Eye (tissue), 1 donor: ENCODE measurements at regions not wholly inside any gene's neighbourhood (a gene's known extent, or its start where the extent isn't known, plus 50 kb on each side); places are given as distances from the start of the nearest gene placed in this dataset.
"Not testable (repeated sequence)": the region's sequence is repeated elsewhere in the genome, so short reads cannot be mapped to it uniquely, and the experiment has no call there.

Source experiments
- DNase-seq: peaks from one replicate; pipeline ENCODE4 v3.0.0-alpha.2; 2015

- DNase-seq, result no peak
Measured at GRCh38 chrX:28408017-28408723, 179.1 kb upstream of the IL1RAPL1 start.

DNA sequence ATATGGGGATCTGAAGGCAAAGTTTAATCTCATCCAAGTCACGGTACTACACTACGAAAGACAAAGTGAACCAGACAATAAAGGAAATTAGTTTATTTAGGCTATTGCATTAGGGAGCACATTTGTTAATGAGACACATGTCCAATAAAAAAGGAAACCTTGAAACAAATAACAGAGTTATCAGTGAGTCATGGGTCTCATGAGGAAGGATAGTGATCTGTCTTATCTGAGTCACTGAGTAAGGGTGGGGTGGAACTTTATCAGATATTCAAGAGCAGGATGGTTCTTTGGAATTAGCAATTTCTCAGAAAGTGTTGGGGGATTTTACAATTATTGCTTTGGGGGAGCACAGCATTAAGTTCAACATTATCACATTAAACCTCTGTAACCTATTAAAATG lies 188.9 kb upstream of the IL1RAPL1 start:
- no peak for DNase-seq

- no peak for DNase-seq
Measured at GRCh38 chrX:28391528-28391927, 195.7 kb upstream of the IL1RAPL1 start.

GRCh38 chrX:28379103-28379502 lies 208.1 kb upstream of the IL1RAPL1 start:
- DNase-seq, result no peak

GRCh38 chrX:28367649-28368048 lies 219.6 kb upstream of the IL1RAPL1 start:
- not testable (repeated sequence) for DNase-seq

DNA sequence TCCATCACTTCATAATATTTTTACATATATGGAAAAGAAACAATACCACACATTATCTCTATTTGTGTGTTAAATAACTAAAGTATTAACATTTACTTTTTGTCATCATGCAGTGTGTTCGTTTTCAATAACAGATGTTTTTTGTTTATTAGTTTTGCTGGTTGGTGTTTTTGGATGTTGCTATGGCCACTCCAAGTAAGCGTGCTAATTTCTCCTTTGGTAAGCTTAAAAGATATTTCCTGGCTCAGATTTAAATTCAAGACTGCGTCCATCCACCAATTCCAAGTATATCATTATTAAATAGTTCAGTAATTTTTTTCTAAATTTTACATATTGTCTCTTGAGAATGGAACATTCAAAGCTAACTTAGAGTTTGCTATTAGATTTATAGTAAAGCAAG lies 235.4 kb upstream of the IL1RAPL1 start:
- DNase-seq, result no peak

DNA sequence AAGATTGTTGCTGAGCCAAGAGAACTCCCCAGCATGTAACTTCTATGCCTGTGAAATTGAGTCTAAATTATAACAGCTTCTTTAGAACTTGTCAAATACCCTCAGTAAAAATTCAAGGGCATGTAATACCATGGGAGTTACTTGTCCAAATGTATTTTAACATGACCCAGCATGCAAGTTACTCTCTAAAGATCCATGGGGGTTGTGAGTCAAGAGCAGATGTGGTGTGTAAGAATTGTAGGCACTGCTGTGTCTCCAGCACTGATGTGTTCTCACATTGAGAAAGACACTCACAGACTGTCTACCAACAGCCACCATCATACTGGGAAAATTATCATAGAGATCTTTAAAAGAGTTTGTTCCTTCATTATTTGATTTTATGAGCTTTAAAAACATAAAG lies 237.4 kb upstream of the IL1RAPL1 start:
- DNase-seq, result no peak

- DNase-seq, result no peak
Measured at GRCh38 chrX:28347476-28347875, 239.8 kb upstream of the IL1RAPL1 start.

GRCh38 chrX:28329156-28329555 lies 258.1 kb upstream of the IL1RAPL1 start:
- DNase-seq, result no peak

DNA sequence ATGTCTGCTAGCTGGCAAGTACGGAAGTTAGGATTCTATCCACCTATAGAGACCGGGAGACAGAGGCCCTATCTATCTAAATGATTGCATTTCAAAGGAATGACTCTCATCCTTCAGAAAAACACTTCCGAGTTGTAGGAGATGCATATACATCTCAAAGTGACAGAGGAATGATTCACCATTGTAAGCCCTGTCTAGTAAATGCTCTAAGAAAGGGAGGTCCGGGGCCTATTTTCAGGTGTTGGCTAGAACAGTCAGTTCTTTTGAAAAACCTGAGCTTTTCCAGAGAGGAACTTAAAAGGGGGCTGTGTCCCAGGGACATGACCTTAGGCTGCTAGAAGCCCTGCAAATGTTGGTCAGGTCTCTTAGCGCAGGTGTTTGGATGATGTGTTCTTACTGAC lies 262.9 kb upstream of the IL1RAPL1 start:
- DNase-seq, result no peak

DNA sequence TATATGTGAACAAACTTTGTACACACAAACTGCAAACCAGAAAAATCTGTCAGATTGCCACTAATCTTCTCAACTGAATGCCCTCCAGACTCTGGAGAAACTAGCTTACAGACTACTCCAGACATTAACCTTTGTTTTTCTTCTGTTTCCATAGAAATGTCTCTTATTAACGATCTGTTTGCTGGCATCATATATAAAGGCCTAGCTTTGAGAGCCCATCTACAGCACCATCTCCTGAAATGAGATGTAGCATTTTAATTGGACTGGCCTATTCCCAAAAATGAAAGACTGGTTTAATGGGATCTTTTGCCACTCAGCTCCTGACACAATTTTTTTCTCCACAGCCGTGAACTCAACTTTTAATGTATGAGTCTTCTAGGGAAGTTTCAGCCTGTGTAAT lies 266.0 kb upstream of the IL1RAPL1 start:
- no peak for DNase-seq

- DNase-seq, result no peak
Measured at GRCh38 chrX:28312965-28313364, 274.3 kb upstream of the IL1RAPL1 start.

GRCh38 chrX:28312259-28312658 lies 275.0 kb upstream of the IL1RAPL1 start:
- DNase-seq, result no peak

DNA sequence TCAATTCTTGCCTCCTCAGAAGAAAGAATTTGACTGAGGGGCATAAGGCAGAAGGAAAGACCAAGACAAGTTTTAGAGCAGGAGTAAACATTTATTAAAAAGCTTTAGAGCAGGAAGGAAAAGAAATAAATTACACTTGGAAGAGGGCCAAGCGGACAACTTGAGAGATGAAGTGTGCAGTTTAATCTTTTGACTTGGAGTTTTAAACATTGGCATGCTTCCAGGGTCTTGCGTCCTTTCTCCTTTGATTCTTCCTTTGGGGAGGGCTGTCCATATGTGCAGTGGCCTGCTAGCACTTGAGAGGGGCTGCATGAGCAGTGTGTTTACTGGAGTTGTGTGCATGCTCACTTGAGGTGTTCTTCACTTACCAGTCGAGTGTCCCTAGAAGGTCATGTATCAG lies 275.8 kb upstream of the IL1RAPL1 start:
- peak; percentile 1 for DNase-seq

DNA sequence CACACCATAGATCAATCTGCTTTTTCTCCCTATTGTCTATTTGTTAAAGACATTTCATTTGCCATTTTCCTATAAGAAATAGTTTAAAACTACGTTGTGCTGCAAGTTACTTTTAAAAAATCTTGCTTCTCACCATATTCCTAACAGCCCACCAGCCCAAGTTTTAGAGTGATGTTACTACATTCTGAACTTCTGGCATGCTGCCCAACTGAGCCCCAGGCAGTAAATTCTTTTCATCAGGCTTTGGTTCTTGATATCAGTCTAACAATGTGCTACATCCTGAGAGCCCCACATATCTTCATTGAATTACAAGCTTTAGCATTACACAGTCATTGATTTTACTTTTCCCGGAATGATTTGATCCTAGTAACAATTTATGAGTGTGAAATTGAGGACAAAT lies 283.8 kb upstream of the IL1RAPL1 start:
- DNase-seq, result peak; percentile 1

DNA sequence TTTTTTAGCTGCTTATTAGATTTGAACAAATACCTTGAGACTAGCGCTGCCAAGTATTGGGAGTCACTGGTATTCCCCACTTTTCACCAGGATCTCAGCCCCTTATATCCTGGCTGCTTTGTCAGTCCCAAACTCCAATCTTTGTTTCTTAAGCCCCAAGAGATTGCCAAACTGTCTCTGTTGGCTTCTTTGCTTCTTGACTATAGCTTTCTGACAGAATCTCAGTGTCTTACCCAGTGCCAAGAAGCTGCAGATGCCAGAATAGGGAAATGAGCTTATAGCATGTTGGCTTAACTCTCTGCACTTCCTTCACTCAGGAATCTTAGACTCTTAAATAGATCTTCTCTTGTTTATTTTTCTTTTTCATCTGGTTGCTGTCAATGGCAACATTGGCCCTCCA lies 297.5 kb upstream of the DCAF8L1 start:
- DNase-seq, result no peak

DNA sequence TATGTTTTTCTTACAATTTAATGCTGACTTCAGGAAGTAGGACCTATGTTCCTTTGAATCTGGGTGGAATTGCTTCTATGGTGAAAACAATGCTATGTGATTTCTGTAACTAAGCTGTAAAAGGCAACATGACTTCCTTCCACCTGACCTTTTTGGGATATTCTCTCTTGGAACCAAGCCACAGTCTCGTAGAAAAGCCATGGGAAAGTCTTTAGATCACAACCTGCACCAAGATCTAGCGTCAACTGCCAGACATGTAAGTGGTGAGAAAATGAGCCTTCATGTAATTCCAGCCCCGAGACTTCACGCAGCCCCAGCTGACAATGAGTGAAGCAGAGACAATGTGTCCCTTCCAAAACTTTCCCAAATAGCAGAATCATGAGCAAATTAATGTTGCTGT lies 297.0 kb upstream of the DCAF8L1 start:
- DNase-seq, result no peak

DNA sequence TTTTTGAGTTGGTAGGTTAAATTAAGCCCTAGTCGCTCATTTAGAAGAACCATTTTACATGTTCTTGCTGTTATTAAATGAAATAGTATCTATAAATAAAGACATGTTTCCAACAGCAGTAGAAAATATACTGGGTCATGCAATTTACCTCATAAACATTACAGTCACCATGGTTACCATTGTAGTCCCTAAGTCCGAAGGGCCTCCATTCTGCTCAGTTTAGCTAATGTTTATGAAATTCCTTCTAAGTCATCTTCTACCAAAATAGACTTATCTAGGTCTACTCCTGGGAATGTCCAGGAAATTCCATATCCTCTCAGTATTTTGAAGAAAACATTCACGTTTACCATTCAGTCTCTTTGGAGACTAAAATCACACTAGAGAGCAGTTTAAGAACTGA lies 292.5 kb upstream of the DCAF8L1 start:
- peak; percentile 1 for DNase-seq

DNA sequence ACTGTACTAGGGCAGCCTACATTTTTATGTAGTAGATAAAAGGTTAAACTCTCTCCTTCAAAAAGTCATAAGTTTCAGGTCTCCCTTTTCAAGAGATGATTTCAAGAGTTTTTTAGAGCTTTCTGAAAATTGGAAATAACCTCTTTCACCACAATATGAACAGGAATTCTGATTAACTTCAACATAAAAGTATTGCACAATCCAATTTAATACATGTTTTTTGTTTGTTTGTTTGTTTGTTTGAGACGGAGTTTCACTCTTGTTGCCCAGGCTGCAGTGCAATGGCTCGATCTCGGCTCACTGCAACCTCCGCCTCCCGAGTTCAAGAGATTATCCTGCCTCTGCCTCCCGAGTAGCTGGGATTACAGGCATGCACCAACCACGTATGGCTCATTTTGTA lies 265.4 kb upstream of the DCAF8L1 start:
- no peak for DNase-seq

DNA sequence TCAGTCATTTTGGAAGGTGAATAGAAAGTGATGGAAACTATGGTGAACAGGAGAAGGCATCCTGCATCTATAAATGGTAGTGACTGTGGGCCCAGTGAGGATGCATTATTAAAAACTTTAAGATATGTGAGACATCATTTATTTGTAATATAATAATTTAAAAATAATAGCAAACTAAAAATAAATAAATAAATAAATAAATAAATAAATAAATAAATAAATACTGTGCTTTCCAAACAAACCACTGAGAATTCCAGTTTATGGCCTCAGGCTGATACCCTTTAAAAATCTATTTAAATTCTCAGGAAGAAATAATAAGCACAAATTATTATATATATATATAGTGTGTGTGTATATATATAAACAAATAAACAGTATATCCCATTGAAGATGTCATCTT lies 248.0 kb upstream of the DCAF8L1 start:
- DNase-seq, result no peak

DNA sequence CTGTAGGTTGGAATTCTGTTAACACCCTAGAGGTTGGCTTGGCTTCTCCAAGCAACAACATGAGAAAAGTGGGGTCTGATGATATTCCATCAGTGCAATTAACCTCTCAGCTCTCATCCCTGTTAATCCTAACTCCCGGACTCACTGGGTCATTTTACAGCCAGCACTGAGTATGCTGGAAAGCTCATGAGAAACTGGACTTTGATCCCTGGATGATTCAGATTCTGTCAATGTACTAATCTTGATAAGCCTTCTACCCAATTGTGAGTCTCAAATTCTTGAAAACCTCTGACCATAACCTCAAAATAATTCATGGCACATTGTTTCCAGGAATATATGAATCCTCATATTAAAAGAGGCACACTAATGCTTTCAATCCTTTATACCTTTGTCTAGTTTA lies 244.3 kb upstream of the DCAF8L1 start:
- DNase-seq, result no peak

- DNase-seq, result no peak
Measured at GRCh38 chrX:28223991-28224390, 242.7 kb upstream of the DCAF8L1 start.

GRCh38 chrX:28223469-28223868 lies 242.2 kb upstream of the DCAF8L1 start:
- no peak for DNase-seq

DNA sequence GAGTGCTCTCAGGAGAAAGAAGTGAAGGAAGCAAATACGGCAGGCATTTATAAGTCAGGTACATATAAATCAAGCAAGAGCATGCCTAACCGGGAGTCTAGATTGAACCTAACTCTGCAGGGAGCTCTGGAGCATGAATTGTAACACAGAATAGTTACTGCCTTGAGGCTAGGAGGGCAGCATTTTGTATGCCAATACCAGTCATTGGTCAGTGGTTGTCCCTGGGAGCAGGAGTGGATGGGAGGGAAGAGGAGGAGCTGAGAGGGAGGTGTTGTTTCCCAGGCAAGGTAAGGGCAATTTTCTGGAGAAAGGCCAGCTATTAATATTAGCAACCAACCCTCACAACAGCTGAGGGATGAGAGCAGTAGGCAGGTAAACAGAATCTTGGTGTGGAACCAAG lies 224.7 kb upstream of the DCAF8L1 start:
- DNase-seq, result no peak

DNA sequence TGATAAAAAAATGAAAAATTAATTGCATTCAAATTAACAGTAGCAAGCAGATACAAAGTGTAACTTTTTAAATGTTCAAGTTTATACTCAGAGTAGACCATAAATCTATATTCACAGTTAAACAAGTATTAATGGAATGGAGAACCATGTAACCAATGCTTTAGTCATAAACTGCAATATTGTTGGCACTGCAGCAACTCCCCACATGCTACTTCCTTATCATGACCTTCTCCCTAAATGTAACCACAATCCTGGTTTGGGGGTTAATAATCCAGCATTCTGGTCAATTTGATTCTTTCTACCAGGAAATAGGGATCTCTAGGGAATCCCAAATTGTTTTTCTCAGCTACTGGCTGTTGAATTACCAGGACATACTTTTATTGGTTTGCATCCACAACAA lies 223.9 kb upstream of the DCAF8L1 start:
- no peak for DNase-seq

- DNase-seq, result no peak
Measured at GRCh38 chrX:28189011-28189410, 207.8 kb upstream of the DCAF8L1 start.
